NCI-H1092 treated with DMSO at 0.1 percent for 48 hours (cell line): ENCODE measurements at regions not wholly inside any gene's neighbourhood (a gene's known extent, or its start where the extent isn't known, plus 50 kb on each side); places are given as distances from the start of the nearest gene placed in this dataset.

Experiments used
- DNase-seq: peaks from one replicate; lab custom pipeline; 2025; lab: John Stamatoyannopoulos, UW

DNA sequence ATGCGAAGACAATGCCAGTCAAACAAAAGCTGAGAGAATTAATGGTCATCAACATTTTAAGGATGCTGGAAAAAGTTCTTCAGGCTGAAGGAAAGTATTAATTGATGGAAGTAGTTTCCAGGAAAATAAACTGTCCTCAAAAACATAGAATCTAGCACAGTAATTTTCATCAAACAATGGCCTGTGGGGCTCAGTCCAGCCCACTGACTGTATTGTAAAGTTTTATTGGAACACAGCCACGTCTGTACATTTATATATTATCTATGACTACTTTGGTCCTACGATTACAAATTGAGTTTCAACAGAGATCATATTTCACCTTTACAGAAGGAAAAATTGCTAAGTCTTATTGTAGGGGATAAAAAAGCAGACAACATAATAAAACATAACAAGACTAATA lies 484.5 kb downstream of the KCNJ2 start:
- no peak for DNase-seq

DNA sequence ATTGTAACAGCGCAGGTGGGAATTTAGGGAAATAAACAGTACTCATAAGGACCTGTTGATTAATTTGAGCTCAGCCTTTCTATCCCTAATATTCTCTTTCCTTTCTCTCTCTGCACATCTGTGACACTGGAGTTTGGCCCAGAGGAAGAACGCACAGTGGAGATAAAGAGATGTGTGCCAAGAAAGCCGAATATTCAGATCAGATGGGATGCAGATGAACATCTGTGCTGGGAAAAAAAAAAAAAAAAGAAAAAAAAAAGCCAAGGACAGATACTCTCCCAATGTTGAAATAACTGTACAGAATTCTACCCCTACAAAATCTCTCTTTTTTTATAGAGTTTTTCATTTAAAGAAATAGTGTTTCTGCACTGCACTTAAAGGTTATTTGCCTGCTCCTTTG lies 485.4 kb downstream of the KCNJ2 start:
- peak; percentile 50 for DNase-seq

DNA sequence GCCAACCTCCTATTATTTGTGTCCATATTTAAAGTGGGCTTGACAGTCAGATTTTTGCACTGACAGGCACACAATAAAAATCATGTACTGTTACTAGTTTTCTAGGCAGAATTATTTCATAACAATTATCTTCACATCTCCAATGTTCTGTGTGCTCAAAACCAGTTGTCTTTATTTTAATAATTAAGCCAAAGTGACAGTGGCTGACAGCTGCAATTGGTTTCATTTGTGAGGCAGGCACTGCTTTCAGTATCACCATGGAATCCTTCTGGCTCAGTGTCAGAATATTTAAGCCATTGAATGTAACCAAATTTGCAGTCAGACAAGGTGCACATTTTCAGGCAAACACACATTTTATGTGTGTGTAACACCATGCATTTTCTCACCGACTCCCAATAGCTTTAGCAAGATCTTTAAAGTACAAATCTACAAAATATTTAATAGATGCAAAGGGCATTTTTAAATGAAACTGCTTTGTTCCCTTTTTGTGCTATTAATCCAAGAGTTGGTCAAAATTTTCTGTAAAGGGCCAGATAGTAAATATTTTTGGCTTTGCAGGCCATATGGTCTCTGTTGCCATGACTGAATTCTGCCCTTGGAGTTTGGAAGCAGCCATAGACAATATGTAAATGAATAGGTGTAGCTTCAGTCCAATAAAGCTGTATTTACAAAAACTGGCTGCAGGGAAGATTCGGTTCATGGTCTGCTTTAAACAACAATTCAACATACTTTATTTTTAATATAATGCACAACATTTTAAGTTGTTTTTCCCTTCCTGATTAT lies 486.0 kb downstream of the KCNJ2 start:
- peak; percentile 55 for DNase-seq

DNA sequence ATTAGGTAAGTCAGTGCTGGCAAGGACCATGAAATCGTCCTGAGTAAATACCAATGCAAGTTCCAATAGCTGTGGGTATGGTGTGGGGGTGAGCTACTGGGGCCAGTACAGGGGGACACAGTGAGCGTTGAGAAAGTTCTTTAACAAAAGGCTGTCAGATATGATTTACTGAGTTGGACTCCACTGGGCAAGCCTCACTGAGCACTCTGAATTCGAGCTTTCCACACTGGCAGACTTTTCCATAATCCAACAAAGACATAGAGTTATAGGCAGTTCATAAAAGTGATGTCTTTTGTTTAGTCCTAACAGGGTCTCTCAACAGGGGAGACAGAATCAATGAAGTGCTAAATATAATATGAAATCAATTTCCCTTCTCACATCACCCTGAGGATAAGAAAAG lies 489.0 kb downstream of the KCNJ2 start:
- DNase-seq, result no peak

DNA sequence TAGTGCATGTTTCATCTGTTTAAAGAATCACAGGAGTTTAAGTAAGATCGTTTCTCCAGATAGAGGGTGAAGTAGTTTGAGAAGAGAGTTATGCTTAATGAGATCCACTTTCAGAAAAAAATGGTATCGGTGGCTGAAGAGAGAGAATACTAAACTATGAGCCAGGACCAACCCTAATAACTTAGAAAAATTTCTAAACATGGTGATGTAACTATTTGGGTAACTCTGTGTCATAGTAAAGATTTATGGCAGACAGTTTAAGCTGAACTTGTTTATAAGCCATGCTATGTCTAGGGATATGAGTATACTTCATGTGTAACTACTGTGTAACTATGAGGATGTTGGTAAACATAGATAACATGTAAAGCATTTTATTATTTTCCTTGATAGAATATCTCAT lies 489.5 kb downstream of the KCNJ2 start:
- DNase-seq, result no peak

DNA sequence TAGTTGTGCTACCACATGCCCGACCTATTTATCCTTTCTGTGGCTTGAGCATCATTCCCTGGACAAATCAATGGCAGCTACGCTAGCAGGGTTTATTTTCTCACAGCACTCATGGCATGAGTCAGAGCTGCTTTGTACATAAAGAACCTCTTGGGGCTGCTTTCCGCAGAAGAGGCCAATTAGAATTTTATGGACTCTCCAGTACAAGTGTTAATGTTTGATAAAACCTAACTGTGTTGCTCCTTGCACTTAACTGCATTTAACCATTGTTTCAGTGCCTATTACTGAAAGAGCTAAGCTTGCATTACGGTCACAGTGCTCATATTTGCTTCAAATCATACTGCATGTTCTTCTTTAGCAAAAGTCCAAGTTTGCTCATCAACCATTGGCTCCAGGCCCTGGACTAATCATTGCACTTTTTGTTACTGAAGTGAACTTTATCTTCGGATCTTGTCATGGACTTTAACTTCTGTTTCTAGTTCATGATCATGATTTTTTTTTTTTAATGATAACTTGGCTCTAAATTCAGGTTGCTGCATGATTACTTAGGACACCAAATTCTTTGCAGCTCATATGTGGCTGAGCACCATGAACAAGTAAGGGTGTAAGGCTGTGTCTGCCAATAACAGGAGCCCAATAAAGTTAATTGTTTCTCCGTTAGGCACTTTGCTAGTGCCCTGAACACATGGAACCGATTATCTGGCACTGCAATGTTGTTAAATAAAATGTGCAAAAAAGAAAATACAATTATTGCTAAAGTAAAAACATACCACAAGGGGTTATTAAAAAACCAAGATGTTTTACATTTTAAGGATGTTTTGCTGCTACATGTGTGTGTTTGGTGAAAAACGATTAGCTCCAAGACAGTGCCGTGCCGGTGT lies 492.2 kb downstream of the KCNJ2 start:
- DNase-seq, result peak; percentile 93

DNA sequence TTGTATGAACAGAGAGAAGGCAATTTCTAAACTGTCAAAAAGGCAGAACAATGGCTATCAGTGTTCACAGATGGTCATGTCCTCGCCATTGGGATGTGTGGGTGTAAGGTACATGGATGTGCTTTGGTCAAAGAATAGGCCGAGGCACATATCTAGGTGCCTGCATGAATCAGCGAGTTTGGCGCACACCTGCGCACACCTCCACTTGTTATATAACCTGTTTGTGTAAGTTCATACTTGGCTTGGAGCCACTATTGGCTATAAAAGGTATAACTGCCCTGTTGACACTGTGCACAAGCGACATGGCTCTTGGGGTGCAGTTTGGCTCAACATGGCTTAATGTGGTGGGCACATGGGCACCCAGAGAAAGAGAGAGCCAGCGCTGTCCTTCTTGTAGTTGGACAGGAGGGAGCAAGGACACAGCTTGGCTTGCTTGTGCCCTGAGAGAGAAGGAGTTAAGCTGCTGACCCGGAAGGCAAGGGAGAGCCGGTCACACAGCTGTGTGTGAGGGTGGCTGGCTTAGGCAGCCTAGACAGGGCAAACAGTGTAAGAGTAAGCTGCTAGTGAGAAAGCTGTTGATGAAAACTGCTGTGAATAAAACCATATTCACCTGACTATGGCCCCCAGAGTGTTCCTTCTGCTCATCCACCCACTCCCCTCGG lies 499.1 kb downstream of the KCNJ2 start:
- no peak for DNase-seq

DNA sequence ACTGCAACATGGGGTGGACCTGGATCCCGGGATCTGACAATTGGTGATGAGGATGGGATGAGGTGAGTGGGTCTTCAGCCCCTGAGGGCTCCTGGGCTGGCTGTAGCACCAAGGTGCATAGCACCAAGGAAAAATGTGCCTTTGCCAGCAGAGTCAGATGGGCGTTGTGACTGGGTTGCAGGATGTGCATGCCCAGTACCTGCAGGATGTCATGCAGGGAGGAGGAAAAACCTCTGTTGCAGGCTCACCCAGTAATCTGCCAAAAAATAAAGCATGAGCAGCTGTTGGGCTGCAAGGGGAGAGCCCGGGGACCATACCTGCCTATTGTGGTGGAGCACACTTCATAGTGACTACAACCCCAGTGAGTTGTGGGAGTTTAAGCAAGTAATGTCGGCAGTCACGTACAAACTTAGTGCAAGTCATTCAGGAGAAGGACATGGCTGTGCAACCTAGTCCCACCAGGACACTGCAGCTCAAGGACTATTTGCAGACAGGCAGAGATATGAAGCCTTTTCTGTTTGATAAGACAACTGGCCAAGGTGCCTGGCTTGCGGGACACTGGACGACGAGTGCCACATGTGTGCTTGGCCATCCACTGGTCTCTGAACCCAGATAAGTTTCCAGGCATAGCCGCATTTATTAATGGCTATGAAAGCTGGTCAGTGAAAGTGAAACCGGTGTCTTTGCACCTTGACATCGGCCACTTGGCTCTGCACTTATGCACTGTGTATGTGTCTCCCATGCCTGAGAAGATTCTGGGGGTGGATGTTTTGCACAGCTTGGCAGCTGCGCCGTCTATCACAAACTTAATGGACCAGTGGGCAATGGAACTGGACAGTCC lies 499.8 kb downstream of the KCNJ2 start:
- no peak for DNase-seq

DNA sequence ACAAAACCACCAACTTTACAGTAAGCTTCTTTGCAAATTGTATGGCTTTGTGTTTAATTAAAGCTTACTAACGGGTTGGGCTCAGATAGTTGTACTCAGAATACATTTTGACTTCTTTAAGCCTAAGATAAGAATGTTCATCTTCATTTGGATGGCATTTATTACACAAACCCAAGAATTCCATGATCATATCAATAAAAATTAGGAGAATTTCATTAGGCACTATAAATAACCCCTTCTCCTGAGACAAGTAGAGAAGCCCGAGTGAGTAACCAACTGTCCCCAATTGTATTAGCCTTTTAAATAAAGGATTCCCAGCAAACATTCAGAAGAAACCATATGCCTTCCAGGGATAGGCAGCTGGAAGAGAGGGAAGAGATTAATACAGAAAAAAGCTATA lies 504.7 kb downstream of the KCNJ2 start:
- DNase-seq, result no peak

DNA sequence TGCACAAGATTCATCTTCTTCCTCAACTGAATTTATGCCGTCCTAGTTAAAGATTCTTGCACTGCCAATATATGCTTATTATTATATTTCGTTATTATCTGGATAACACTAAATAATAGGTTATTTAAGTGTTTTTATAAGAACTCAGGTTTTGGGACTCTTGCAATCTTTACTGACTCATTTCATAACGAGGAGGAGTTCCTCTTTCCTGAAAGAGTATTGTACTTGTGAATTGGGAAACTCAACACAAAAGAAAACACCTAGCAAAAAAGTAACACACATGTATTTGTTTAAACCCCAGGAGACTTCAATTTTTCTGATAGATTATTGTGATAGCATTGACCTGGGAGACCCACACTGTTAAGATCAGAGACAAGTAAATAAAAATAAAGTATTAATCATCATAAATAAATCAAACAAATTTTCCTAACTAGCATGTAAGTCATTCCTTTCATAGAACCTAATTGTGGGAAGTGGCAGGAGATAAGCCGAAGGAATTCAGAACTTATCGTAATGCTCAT lies 505.8 kb downstream of the KCNJ2 start:
- no peak for DNase-seq

DNA sequence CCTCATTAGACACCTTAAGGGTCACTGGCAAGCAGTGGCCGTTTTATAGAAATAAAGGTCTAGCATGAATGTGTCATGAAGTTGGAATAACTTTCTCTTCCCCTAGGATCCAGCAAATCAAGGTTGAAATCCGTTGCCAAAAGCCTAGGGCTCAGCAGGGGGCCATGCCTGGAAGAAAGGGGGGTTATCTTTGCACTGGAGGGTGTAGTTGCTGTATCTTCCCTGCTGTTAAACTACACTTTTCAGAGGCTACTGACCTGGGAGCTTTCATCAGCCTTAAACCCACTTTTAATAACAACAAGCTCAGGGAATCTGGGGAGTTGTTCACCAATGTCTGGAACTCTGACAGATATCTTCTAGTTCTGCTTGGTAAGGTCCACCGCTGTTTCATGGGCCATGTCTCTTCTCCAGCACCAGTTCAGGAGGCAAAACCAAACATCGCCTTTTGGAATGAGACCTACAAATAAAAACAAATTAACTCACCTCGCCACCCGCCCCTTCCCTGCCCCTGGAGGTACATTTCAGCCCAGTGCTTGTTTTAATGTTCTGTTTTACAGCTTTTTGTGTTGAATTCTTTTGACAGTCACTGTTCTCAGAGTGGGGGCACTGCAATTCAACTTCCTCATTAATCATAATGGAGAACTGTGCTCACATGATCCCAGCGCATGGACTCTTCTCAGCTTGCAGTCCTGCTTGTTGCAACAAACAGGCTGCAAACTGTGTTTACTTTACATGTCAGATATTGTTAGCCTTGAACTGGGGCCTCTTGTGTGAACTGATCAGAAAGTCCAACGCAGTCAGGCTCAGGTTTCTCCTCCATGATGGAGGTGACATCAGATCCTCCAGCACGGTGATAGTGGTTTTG lies 508.7 kb downstream of the KCNJ2 start:
- no peak for DNase-seq

DNA sequence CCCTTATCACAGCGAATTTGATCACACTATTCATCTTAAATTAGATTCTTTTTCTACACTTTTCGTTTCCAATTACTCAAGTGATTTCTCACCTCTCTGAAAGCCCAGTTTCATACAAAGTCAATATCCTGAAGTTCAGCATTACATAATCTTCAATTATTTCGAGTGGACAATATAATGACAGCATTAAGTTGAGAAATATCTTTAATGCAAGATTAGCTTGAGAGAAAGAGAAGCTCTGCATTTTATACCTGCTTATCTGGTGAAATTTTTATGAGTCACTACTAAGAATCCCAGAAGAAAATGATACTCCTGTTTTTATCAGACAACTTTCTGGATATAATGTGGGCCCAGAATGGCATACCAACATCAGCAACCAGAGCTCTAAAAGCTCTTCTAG lies 509.6 kb downstream of the KCNJ2 start:
- DNase-seq, result no peak

DNA sequence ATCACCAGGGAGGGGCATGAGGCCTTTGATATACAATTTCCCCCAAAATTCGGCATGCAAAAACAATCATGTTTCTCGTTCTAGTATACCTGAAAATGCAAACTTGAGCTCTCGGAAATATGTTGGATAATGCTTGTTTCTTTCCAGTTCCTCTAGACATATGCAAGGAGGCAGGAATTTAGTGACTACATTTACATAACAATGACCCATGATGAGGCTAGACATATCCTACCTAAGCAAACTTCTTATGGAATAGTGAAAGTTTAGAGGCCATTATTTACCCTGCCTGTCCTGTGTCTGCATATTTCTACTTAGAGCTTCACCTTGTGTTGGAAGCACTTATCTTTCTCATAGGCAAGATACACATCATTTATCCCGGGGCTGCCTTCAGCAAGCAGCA lies 514.6 kb downstream of the KCNJ2 start:
- DNase-seq, result no peak

DNA sequence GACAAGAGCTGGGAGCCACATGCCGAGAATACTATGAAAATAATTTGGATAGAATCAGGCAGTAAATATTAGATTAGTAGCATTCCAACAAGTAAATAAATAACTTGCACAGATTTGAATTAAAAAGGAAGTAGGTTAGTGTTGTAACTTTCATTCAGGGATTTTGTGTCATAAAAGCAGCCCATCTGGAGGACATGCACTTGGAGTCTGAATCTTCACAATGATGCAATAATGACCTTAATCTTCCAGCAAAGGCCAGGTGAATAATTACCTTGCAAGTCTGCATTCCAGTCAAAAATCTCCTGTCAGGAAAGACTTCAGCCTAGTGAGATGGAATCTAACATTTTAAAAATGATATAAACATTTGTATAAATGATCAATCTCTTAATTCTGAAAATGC lies 518.1 kb downstream of the KCNJ2 start:
- DNase-seq, result no peak

DNA sequence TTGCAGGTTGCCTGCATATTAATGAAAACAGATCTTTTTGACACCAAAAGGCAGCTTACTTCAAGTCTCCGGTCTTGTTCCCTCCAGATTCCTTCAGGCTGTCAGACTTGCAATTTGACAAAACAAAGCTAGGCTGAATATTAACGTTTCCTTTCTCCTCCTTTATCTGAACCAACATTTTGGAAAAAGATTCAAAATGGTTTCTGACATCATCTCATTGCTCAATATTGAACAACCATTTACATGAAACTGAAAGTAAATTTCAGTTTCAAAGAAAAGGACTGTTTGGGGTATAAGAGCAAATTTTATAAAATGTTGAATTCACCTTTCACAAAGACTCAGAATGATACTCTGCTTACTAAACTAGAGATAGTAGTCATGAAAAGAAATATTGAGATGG lies 521.8 kb downstream of the KCNJ2 start:
- no peak for DNase-seq

DNA sequence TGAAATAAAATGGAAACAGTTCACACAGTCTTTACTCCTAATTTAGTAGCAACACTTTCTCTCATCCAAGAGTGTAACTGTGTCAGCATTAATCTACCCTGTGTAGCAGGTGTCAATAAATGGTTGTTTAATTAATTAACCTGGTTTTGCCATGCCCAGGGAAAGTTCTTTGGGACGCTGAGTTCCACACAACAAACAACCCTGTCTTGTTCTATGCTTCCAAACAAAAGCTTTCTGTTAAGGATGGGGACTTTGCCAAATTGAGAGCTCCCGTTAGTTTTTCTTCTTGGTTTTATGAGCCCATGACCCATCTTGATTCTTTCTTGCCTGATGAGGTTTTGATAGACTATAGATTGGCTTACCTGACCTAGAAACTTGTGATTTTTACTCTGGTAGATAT lies 530.1 kb downstream of the KCNJ2 start:
- no peak for DNase-seq

DNA sequence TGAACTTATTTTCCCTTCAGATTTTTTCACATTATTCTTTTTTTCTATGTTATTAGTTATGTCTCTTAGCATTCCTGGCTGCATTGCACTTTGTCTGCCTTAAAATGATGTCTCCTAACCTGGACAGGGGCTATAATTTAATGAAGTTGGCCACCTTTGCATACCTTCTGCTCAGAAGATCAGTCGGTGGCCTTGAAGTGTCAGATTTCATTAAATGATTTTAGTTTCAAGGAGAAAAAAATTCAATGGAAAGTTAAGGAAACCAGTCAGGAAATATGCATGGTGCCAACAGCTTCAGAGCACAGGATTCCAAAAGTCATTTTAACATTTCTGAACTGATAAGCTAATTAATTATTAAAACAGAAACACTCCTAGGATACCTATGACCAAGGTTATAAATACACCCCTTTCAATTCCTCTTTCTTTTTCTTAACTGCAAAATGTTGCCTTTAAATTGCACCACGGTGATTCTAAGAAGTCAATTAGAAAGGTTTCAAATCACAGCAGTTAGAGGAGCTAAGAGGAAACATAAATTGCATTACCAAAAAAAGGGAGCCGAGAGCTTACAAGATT lies 533.4 kb downstream of the KCNJ2 start:
- no peak for DNase-seq

DNA sequence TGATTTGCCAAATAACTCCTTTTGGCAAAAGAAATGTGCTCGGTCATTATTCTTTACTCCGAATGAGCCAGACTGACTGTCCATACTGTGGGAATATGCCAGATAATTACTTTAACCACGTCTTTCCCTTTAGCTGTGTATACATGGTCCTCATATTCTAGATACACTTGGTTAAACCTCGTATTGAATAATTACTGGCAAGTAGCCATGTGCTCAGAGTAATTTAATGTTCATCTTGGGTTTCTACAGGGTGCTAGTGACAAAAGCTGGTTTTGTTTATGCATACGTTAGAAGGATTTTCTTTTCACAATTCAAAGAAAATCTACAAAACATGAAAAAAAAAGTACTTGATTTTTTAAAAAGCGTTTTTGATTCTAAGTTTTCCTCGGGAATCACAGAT lies 540.3 kb downstream of the KCNJ2 start:
- DNase-seq, result peak; percentile 14

DNA sequence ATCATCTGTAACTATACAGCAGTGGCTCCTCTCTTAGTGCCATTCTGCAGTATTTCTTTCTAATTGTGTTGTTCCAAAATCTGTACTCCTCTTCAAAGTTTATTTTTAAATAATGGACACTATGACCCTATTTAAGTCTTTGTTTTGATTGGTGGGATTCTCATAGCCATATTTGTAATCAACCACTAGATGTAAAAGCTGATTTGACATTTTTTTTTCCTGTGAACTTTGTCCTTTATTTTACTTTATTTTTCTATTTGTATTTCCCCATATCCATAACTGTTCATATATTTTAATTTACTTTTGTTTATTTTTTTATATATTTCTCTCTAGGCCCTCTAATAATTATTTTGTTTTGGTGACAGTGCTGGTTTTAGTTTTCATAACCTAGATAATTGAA lies 544.4 kb downstream of the KCNJ2 start:
- DNase-seq, result no peak

DNA sequence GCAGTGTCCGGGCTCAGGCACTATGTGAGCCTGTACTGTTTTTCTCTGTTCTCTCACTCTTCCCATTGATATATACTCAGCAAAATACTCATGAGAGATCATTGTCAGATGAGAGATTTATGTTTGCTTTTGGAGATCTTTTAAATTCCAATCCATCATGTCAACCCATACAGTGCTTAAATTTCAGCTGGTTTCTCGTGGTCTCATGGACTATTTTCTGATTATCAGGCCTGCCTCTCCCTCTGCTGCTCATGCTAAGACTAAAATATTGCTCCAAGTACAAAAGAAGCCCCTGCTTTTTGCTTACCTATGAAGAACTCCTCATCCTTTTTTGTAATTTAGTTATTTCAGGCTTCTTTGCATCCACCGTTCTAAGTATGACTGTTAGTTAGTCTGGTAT lies 547.2 kb downstream of the KCNJ2 start:
- DNase-seq, result no peak
